Neural progenitor cell (in vitro differentiated cells): ENCODE measurements at regions not wholly inside any gene's neighbourhood (a gene's known extent, or its start where the extent isn't known, plus 50 kb on each side); places are given as distances from the start of the nearest gene placed in this dataset.

ENCODE experiments used
- DNase-seq: peaks from one replicate; pipeline ENCODE4 v3.0.0-alpha.2; 2016; ENCODE audit warnings: low spot score
- H2AFZ ChIP-seq: fragments of 200-600 bp; sonication (generic); replicated peaks from 2 replicates; pipeline ENCODE4 v1.6.1; 2016; ENCODE audit warnings: antibody characterized with exemption
- H3F3A ChIP-seq: fragments of 200-600 bp; sonication (generic); 2 replicates; pipeline ENCODE4 v1.6.1; 2016; ENCODE audit warnings: antibody characterized with exemption, low read depth
- H3K27ac ChIP-seq: fragments of 200-600 bp; sonication (generic); 2 replicates; pipeline ENCODE4 v1.5.1; 2016; ENCODE audit warnings: mild to moderate bottlenecking
- H3K27me3 ChIP-seq: fragments of 200-600 bp; sonication (generic); 2 replicates; pipeline ENCODE4 v1.6.1; 2016; ENCODE audit warnings: mild to moderate bottlenecking, moderate library complexity
- H3K36me3 ChIP-seq: fragments of 200-600 bp; sonication (generic); 2 replicates; pipeline ENCODE4 v1.5.1; 2016
- H3K4me1 ChIP-seq: fragments of 200-600 bp; sonication (generic); 2 replicates; pipeline ENCODE4 v1.6.1; 2016; ENCODE audit warnings: mixed run types
- H3K4me2 ChIP-seq: fragments of 200-600 bp; sonication (generic); 2 replicates; pipeline ENCODE4 v1.6.1; 2016
- H3K4me3 ChIP-seq: fragments of 200-600 bp; sonication (generic); 2 replicates; pipeline ENCODE4 v1.5.1; 2016
- H3K79me2 ChIP-seq: fragments of 200-600 bp; sonication (generic); 2 replicates; pipeline ENCODE4 v1.6.1; 2016; ENCODE audit warnings: low read depth
- H3K9ac ChIP-seq: fragments of 200-600 bp; sonication (generic); 2 replicates; pipeline ENCODE4 v1.6.1; 2016
- H3K9me3 ChIP-seq: fragments of 200-600 bp; sonication (generic); 2 replicates; pipeline ENCODE4 v1.5.1; 2016; ENCODE audit warnings: low read depth
- H4K20me1 ChIP-seq: fragments of 200-600 bp; sonication (generic); 2 replicates; pipeline ENCODE4 v1.6.1; 2016; ENCODE audit warnings: low read depth
- H3K27ac Mint-ChIP-seq: 3 replicates; pipeline ENCODE4 v1.8.0; 2021; ENCODE audit warnings: mixed read lengths
- H3K27me3 Mint-ChIP-seq: 2 replicates; pipeline ENCODE4 v1.8.0; 2022; ENCODE audit warnings: low read depth, mild to moderate bottlenecking, inconsistent platforms, moderate library complexity, mixed read lengths; ENCODE audit not compliant: insufficient read depth
- H3K36me3 Mint-ChIP-seq: 3 replicates; pipeline ENCODE4 v1.8.0; 2021; ENCODE audit warnings: mixed read lengths
- H3K4me1 Mint-ChIP-seq: 3 replicates; pipeline ENCODE4 v1.8.0; 2021; ENCODE audit warnings: mixed read lengths
- H3K4me3 Mint-ChIP-seq: 3 replicates; pipeline ENCODE4 v1.8.0; 2021; ENCODE audit warnings: mild to moderate bottlenecking, moderate library complexity, mixed read lengths
- H3K9me3 Mint-ChIP-seq: 3 replicates; pipeline ENCODE4 v1.8.0; 2020; ENCODE audit warnings: mixed read lengths
- CTCF ChIP-seq: fragments of 200-600 bp; sonication (generic); IDR thresholded peaks from 2 replicates; pipeline ENCODE4 v1.5.1; 2017; ENCODE audit warnings: antibody characterized with exemption, mild to moderate bottlenecking
- EZH2 ChIP-seq: fragments of 200-600 bp; sonication (generic); IDR thresholded peaks from 2 replicates; pipeline ENCODE4 v1.6.1; 2017; ENCODE audit warnings: antibody characterized with exemption, mild to moderate bottlenecking, moderate library complexity
- EZH2phosphoT487 ChIP-seq: fragments of 200-600 bp; sonication (generic); IDR thresholded peaks from 2 replicates; pipeline ENCODE4 v1.6.1; 2017; ENCODE audit warnings: antibody characterized with exemption

DNA sequence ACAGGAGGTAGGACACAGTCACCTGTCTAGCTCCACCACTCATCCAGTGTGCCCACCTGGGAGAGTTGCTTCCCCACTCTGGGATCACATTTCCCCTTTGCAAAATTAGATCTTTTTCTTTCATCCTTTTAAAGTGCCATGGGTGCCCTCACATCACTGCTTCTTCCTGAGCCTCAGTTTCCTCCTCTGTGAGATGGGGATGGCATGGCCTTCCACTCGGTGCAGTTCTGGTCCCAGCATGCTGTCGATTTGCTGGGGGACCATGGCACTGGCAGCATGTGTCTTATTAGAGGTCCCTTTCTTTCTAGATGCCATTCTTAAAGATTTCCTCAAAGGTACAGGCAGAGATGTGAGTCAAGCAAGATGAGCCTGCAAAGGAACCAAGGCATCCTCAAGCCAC, 158.3 kb upstream of the ZMIZ1 start:
- H3K9ac ChIP-seq: no peak overlapping the region
- H3K4me1 Mint-ChIP-seq: peaks cover 55% of the 10 kb centered on the region
- no peaks in the 10 kb centered on the region for H3K9me3 ChIP-seq
- no peak overlapping the region for H3K4me3 ChIP-seq
- H3K27me3 ChIP-seq: peaks cover 53% of the 10 kb centered on the region
- H4K20me1 ChIP-seq: peaks cover 7% of the 10 kb centered on the region
- no peaks in the 10 kb centered on the region for H3K36me3 Mint-ChIP-seq
- H2AFZ ChIP-seq: no peak overlapping the region
- peak overlapping the region; percentile 44 for H3K27ac Mint-ChIP-seq
- H3K36me3 ChIP-seq: no peaks in the 10 kb centered on the region
- no peak overlapping the region for H3K27ac ChIP-seq
- peaks cover 25% of the 10 kb centered on the region for H3K27me3 Mint-ChIP-seq
- TF ChIP-seq EZH2 (no peak), EZH2phosphoT487 (no peak), CTCF (no peak)
- H3K4me1 ChIP-seq: peaks cover 51% of the 10 kb centered on the region
- H3K4me2 ChIP-seq: no peak overlapping the region
- DNase-seq: no peak
- no peaks in the 10 kb centered on the region for H3K79me2 ChIP-seq
- peaks cover 37% of the 10 kb centered on the region for H3F3A ChIP-seq
- no peak overlapping the region for H3K4me3 Mint-ChIP-seq
- no peaks in the 10 kb centered on the region for H3K9me3 Mint-ChIP-seq

DNA sequence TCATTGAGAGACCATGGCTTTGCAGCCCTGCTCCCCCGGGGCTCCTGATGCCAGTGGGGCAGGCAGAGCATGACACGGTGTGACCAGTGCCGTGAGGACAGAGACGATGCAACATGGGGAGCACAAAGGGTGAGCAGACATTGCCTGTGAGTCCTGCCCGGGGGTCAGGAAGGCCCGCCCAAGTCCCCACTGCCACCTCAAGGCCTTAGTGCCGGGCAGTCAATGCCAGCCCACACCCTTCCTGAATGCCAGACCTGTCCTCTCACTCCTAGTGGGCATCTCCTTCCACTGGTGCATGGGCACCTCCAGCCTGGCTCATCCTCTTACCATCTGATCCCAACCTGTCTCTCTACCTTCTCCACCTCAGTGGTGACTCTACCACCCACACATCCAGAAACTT, 157.9 kb upstream of the ZMIZ1 start:
- no peak overlapping the region for H3K4me3 Mint-ChIP-seq
- Histone ChIP-seq H3K27me3 (peaks cover 57% of the 10 kb centered on the region), H3K9ac (no peak overlapping the region), H3K79me2 (no peaks in the 10 kb centered on the region), H3K4me1 (peaks cover 48% of the 10 kb centered on the region), H3K36me3 (no peaks in the 10 kb centered on the region), H3K4me2 (no peak overlapping the region), H3F3A (peaks cover 40% of the 10 kb centered on the region), H2AFZ (no peak overlapping the region), H3K27ac (no peak overlapping the region), H3K9me3 (no peaks in the 10 kb centered on the region), H4K20me1 (peaks cover 7% of the 10 kb centered on the region), H3K4me3 (no peak overlapping the region)
- H3K4me1 Mint-ChIP-seq: peaks cover 58% of the 10 kb centered on the region
- no peaks in the 10 kb centered on the region for H3K9me3 Mint-ChIP-seq
- no peak overlapping the region for H3K27ac Mint-ChIP-seq
- H3K27me3 Mint-ChIP-seq: peaks cover 25% of the 10 kb centered on the region
- no peak for TF ChIP-seq EZH2phosphoT487
- TF ChIP-seq EZH2: no peak
- no peak for TF ChIP-seq CTCF
- no peak for DNase-seq
- no peaks in the 10 kb centered on the region for H3K36me3 Mint-ChIP-seq

GRCh38 chr10:78911533-78912340, 157.0 kb upstream of the ZMIZ1 start:
- peaks cover 7% of the 10 kb centered on the region for H4K20me1 ChIP-seq
- Mint-ChIP-seq H3K4me3 (no peak overlapping the region), H3K27me3 (peaks cover 21% of the 10 kb centered on the region)

More at GRCh38 chr10:78911533-78912340, 157.0 kb upstream of the ZMIZ1 start:
- Histone ChIP-seq H2AFZ (no peak overlapping the region), H3K9me3 (no peaks in the 10 kb centered on the region), H3K9ac (no peak overlapping the region), H3K4me2 (no peak overlapping the region), H3K4me1 (peaks cover 52% of the 10 kb centered on the region), H3K36me3 (no peaks in the 10 kb centered on the region), H3K79me2 (no peaks in the 10 kb centered on the region), H3K4me3 (no peak overlapping the region), H3K27ac (no peak overlapping the region), H3K27me3 (peaks cover 57% of the 10 kb centered on the region), H3F3A (peaks cover 49% of the 10 kb centered on the region)
- Mint-ChIP-seq H3K9me3 (no peaks in the 10 kb centered on the region), H3K36me3 (no peaks in the 10 kb centered on the region), H3K27ac (peak overlapping the region; percentile 20), H3K4me1 (peaks cover 66% of the 10 kb centered on the region)
- DNase-seq: no peak
- TF ChIP-seq EZH2 (no peak), CTCF (no peak), EZH2phosphoT487 (no peak)
